Eye (tissue), 1 donor: ENCODE measurements at regions not wholly inside any gene's neighbourhood (a gene's known extent, or its start where the extent isn't known, plus 50 kb on each side); places are given as distances from the start of the nearest gene placed in this dataset.

Experiments
- DNase-seq: peaks from one replicate; pipeline ENCODE4 v3.0.0-alpha.2; 2015

DNA sequence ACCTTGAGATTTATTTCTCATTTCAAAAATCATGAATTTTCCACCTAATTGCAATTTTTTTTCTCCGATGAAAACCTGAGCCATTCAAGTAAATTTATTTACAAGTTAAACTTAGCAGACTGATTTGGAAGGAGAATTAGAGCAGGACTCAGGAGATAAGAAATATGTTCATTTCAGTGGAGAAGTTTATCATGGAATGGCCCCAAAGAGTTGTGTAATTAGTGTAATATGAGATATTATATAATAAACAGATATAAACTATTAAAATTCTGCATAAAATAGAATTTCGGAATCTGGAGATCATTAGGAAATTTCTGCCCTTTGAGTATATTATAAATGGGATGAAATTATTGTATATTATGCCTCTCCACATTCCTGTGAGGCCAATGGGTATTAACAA is 596.8 kb downstream of the QKI start:
- DNase-seq, result no peak

DNA sequence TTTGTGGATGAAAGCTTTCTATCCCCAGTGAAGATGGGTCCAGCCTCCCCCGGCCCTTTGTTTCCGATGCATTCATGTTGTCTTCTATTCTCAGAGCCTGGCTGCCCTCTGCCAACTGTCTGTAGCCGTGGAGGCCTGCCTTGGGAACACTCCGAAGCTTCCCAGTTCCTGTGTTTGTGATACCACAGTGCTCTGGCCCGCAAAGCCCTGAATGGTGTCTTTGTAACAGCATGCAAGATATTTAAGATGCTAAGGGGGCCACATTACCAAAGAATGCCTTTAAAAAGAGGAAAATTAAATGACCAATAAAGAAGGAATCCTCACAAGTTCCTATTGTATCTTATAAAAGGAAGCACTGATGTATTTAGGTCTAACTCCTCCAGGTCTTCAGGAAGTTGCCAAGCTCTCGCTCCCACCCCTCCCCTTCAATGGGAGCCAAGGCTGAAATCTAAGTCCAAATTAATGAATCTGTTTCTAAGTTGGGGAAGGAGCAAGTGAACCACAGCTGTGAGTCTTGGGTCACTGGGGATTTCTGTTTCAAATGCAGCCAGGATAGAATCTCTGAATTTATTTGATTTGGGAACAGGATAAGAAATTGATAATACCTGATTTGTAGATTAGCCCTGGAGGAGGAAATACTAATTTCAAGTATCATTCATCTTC is 596.1 kb downstream of the QKI start:
- DNase-seq, result no peak

DNA sequence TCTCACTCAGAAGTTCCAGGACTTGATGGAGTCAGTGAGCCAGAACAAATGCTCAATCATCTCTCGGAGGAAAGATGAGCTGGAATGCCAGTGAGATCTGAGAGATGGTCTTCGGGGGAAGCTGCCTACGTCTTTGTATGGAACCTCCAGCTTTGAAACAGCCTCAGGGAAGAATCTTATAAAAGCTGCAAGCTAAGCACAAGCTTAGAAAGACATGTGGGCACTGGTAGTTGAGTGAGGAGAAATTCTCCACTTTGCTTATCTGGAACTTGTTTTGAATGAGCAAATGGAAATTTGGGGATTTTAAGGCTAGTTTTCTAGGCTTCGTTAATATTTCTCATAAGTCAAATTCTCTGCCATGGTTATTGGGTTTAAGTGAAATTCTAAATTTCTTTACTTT is 594.4 kb downstream of the QKI start:
- DNase-seq, result no peak

DNA sequence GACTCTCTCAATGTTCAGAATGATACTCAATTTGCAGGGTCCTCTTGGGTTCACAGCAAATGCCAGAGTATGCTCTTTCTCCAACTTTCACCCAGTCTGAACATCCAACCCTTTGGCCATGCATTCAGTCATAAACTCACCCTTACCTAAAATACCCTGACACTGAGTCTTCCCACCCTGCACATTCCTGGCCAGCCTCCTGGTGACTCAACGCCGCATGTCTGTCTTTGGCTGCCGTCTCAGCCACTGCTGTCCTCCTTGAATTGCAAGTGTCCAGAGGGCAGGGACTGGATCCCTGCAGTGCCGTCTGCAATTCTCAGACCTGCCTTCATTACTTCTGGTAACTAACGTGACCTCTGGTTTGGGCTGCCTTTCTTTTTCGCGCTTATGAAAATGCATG is 593.4 kb downstream of the QKI start:
- DNase-seq, result no peak

DNA sequence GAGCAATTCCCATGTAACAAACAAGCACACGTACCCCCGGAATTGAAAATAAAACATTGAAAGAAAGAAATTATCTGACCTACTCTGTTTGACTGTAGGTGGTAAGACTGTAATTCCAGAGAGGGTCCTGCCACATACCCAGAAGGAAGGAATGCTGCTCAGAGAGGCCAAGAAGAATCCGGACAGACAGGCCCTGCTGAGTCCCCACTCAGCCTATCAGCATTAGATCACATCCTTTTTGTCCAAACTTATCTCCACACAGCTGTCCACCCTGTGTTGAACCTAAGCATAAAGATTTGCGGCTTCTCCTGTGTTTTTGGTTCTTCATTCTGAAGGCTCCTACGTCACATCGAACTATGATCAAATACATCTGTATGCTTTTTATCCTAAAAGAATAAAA is 591.9 kb downstream of the QKI start:
- DNase-seq, result no peak

DNA sequence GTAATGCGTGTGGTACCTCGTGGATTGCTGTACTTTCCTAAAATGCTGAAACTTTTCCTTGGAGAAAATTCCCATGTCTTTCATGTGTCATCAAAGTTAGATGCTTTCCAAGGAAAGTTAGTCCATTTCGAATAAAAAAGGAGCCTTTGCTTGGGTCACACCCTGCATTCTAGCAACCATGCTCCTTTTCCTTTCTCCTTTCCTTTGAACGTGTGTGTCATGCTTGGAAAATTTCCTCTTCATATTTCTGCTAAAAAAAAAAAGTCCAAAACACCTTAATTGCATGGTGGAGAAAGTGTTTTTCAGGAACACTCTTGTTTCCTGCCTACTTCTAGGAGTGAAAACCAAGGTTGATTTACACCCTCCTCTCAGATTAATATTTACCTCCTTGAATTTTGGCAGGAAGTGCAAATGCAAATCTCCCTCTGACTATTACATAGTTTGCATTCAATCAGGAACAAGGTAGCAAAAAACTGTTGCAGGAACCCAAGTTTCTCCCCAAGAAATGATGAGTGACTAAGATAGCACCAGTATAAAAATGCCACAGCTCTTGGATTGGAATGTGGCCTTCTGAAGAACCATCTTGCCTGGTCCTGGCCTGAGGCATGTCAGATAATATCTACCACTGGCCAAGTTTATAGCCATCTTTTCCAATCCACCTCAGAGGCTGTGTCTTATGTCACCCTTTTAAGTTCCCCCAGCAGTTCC is 590.6 kb downstream of the QKI start:
- DNase-seq, result no peak

DNA sequence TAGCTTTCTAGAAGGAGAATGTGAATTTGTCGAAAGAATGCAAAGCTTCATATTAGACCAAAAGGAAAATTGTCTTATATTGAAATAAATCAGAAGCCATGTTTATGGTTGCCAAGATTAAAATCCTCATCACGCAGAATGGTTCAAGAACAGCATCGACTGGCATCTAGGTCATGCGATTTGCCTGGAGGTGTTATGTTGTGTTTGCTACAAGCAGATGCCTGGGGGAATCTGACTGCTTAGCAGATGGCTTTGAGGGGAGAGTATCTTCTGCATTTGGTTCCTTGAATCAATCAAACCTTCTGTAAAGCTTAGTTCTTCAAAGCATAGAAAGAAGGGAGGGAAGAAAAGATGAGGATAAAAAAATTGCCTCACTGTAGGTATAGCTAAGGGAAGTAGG is 585.8 kb downstream of the QKI start:
- no peak for DNase-seq

DNA sequence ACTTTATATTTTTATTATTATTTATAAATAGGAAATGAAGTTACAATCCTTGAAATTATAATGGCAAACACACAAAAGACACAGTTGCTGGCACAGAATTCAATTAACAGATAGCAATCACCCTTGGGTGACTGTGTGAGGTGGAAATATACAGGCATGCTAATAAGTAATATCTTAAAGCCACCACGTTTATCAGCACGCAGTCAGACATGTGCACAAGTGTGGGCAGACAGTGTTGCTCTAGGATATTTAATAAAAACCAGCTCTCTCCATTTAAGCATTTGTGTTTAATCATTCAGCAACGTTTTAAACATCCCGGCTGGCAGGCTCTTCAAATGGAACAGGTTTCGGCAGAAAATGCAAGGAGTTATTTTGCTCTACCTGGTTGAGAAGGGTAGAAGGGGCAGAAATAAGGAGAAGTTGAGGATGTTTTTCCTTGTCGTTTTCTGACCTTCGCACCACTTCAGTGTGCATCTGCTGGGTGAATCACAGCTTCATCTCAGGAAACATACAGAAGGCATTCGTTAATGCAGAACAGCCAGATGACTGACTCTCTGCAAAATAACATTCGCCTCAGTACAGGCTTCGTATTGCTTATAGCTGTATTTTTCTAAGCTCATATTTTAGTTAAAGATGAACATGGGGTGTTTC is 585.1 kb downstream of the QKI start:
- DNase-seq, result no peak

DNA sequence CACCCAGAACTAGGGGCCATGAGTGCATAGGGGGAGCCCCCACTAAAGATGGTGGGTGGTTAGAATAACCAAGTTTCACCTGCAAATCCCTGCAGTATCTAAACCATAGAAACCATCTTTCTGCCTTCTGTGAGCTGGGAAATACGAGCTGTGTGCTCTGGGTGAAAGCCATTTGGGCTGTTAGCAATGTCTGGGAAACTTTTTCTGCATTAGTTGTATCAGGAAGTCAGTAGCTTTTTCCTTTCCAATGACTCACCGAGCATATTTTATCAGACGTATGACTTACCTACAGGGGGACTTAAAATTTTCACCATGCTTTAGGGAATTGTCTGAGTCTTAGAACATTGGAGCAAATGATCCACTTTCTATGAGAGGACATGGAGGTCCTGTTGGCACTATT is 584.0 kb downstream of the QKI start:
- no peak for DNase-seq

DNA sequence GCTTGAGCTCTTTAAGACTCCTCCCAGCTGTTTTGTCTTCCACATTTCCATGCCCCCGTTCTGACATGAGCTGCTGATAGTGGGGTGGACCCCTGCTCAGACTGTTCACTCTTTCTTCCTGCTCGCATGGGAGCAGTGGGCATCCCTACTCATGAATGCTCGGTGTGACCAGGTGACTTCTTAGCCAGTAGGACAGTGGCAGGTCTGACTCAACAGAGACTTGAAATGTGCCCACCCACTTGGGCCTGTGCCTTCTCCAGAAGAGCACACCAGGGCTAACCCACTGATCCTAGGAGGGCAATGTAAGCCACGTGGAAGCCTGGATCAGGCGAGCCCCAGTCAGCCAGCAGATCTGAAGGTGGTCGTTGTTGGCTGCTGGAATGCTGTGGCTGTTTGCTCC is 582.0 kb downstream of the QKI start:
- DNase-seq, result no peak

DNA sequence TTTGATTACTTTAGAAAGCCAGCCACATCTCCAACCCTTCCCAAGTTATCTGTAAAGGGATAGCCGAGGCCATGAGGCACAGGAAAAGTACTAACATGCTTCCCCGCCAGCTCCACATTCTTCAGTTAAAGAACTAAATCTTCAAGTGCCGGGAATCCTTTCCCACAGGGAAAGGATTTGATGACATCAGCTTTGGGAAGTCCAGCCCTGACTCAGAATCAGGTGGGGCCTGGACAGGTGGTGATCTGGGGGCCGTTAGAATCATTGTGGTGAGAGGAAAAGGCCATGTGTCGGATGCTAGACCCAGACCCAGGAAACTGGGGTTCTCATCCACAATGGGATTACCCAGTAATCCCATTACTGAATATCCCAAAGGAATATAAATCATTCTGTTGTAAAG is 580.0 kb downstream of the QKI start:
- no peak for DNase-seq

DNA sequence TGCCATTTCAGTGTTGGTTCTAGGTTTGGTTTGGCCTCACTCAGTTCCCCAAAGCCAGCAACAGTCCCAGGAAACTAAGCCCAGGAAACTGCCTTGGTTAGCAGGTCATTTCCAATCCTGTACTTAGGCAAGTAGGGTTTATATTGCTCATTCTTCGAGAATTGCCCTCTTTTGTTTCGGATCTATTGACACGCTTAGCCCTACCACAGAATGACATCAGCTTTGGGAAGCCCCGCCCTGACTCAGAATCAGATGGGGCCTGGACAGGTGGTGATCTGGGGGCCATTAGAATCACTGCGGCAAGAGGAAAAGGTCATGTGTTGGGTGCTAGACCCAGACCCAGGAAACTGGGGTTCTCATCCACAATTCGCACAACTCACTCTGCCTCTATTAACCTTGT is 578.2 kb downstream of the QKI start:
- no peak for DNase-seq

DNA sequence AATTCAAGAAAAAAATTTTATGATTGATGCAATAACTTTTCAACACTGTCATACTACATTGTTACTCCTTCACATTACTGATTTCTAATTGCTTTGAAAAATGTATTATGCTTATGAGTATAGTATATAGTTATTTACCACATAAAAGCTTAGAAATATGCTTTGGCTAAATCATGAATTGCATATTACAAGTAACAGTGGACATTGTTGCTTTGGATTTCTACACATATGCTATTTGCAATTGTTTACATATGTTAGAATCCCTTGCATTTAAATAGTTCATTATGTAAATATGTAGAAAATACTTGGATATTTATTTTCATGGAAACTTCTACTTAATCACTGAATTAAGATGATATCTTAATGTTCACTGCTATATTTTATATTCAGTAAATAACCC is 577.5 kb downstream of the QKI start:
- DNase-seq, result no peak

DNA sequence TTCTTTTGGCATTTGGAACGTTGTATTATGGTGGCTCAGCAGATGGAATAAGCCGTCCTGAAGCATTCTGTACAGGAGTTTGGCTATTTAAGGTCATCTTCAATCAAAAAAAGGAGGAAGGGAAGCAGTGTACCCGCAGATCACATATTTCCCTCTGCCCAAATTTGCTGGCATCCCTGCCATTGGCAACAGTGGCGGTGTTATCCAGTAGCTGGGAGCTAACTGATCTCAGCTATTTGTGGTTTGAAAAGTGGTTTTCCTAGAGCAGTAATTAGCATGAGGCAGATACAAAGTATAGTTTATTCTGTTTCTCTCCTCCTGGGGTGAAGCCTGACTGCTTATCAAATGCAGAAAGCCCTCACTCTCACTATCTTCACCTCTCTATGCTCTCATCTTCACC is 576.8 kb downstream of the QKI start:
- no peak for DNase-seq

DNA sequence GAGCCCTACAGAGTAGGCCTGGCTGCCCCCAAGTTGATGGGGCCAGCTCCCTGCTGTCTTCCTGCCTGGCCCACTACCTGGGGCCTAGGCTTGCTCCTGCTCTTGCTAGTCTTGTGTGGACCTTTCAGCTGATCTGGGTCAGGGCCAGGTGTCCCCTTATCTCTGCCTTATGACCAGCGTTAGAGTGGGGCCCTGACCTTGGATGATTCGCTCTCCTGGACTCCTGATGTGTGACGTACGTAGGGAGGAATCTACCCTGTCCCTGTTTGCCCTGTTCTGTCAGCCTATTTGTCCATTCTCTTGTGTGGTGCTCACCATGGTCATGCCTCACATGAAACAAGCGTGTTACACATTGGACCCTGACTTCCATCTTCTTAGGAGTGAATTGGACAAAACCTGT is 571.8 kb downstream of the QKI start:
- no peak for DNase-seq

DNA sequence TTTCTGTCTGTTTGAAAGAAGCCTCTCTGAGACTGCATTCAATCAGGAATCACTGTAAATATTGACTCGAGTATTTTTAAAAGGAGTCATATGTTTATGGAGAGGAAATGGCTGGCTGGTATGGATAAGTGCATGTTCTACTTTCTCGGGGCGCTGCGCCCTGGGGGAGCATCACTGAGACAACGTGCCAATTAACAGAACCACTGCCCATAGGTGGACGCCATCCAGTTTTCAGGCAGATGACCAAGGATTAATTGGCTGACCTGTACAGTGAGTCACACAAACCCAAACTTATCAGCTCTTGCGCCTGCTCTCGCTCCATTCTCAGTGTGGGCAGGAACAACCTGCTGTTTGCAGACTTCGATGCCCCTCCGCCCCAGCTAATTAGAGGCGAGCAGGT is 571.2 kb downstream of the QKI start:
- no peak for DNase-seq

DNA sequence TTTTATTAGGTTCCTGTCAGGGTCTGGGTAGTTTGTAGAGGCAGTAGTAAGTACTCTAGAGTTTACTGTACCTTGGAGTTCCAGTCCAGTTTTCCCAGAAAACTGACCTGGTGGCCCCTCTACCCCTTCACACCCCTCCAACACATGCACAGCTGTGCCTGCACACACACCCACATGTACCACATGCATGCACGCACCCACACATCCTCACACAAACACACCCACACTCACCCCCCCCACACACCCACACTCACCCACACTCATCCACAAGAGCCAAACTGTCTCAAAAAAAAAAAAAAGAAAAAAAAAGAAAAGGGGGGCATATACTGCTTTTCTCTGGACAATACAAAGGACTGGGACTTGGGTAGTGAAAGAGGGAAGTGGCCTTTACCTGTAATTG is 570.5 kb downstream of the QKI start:
- DNase-seq, result no peak

DNA sequence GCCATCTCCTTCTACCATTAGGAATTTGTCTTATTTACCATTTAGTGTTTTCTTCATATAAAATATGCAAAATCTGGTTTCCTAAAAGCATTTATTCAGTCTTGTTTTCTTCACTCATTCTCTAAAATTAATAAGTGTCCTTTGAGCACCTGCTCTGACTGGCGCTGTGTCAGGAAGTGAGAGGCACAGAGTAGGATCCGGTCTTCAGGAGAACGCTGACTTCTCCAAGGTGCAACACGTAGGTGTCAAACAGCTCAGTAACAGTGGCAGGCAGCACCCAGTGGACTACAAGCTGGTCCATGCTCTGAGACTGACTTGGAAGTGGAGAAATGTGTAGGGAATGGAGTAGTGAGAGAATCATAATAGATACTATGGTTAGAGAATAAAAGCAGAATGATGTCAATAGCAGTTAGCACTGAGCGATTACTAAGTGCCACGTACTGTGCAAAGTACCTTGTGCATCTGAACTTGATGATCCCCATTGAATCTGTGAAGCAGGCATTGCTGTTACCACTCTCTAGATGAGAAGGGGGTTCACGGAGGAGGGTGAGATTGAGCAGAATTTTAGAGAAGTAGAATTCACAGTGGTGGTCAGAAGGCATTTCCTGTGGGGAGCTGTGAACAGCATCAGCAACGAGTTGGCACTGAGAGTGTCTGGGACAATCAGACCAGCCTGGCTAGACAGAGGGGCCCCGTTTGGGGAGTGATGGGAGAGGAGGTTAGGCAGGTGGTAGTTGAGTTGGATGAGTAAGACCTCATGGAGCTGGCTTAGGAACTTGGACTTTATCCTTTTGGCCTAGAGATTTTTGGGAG is 569.8 kb downstream of the QKI start:
- DNase-seq, result no peak

DNA sequence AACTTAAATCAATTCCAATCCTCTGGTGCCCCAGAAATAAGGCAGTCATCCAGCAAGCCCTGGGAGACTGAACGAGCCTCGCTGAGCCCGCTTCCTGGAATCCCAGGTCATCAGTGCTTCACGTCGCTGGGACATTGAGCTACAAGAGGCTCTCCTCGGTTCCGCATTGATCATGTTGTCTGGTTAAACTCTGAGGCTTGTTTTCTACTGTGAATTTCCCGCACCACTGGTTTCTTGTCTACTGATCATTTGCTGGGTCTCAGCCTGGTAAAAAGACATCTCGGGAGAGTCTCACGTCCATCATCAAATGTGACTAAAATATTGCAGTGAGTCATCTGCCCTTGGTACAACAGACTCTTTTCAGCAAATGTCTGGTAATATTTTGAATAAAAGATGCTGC is 569.2 kb downstream of the QKI start:
- peak; percentile 69 for DNase-seq

DNA sequence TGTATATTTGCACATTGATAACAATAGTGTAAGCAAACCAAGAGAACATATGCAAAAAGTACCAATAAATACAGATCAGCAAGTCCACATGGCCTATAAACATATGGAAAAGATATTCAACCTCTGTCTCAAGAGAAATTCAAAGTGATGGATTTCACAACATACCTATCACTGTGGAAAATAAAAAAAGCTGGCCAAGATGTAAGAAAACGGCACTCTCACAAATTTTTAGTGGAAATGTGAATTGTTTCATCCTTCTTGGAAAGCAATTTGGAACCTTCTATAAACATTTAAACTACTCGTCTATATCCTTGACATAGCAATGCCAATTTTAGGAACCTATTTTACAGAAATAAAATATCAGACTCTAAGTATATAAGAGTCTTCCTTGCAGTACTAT is 559.8 kb downstream of the QKI start:
- DNase-seq, result no peak

DNA sequence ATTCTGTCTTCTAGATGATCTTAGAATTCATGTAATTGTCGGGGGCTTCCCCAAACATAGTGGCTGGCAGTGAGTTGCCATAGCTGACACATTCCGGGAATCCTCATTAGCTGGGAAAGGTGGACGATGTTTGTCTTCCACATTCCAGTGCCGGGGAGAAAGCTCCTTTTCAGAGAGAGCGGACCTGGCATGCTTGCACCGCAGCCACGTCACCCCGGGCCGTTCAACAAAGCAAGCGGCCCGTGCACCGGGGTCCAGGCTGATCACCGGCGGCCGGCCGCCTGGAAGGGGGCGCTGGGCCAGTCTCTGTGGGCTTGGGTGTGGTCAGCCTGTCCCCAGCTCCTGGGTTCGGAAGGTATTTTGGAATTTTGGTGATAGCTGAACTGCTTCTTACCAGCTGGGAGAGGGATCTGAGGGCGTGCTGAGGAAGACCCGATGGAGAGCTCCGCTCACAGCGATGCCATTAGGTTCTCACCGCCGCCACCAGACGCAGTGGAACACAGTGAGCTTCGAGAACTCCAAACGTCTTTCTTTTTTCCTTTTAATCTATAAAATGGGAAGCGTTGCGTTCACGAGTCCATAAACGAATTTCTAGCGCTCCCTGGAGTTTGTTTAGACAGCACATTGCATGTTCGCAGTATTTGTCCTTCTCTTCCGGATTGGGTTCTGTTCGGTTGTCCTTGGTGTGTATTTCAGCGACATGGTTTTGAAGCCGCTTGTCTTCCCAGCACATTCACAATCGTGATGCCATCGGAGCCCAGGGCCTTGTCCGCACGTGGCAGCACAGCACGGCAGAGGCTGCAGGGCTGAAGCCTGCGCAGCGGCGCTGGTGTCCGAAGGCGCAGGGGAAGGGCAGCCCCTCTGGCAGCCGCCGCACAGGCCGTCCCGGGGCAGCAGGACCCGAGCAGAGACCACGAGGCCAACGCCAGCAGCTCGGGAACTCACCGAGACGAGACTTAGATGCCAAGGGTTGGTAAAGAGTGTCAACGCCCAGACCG is 557.6 kb downstream of the QKI start:
- no peak for DNase-seq

DNA sequence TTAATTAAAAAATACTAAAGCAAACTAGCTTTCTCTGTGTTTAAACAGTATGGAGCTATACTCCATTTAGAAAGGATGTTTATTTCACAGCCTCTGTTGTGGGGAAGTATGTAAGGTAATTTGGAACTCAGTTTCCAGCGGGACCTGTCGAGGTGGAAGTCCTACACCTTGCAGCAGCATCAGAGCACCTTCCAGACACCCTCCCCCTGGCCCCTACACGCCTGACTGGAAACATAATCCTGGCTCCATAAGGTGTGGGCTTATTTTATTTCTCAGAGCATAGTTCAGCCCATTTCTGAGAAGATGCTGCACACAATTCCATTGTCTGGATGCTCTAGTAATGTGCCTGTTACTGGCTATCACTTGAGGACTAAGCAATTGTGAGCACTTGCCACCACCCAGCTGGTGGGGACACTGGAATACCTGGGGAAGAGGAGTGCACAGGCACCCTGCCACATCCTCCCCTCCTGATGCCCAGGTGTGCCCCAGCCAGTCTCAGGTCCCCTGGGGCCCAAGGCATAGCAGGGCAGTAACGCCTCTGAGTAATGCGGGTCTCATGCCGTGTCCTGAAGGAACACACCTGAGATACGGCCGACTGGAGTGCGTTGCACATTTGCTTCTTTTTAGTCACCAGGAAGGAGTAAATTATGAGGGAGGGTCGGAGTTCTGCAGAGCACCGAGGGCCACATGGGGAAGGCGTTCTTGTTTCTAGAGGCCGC is 556.5 kb downstream of the QKI start:
- DNase-seq, result no peak
